Upper lobe of left lung (tissue), 6 donors: ENCODE measurements at regions not wholly inside any gene's neighbourhood (a gene's known extent, or its start where the extent isn't known, plus 50 kb on each side); places are given as distances from the start of the nearest gene placed in this dataset.

ENCODE experiments used
- ATAC-seq, 2 donors: fragments of 200-7000 bp; cut with Tn5 transposase; one replicate each; pipeline ENCODE4 v1.9.1; 2022; ENCODE audit warnings: mild to moderate bottlenecking in 2 of 2, moderate library complexity in 2 of 2; ENCODE audit not compliant: low FRiP score in 2 of 2
- DNase-seq, 2 donors: peaks; one replicate each; pipeline ENCODE4 v3.0.0-alpha.2; 2019 to 2020
- H3K27ac ChIP-seq, 4 donors: fragments of 200-600 bp; sonication (generic); one replicate each; pipeline ENCODE4 v1.5.1; 2016 to 2019
- H3K27me3 ChIP-seq, 4 donors: fragments of 200-600 bp; sonication (generic); one replicate each; pipeline ENCODE4 v1.5.1; 2017 to 2019
- H3K36me3 ChIP-seq, 4 donors: fragments of 200-600 bp; sonication (generic); one replicate each; pipeline ENCODE4 v1.5.1; 2016 to 2019
- H3K4me1 ChIP-seq, 4 donors: fragments of 200-600 bp; sonication (generic); one replicate each; pipeline ENCODE4 v1.5.1; 2018 to 2019
- H3K4me3 ChIP-seq, 4 donors: fragments of 200-600 bp; sonication (generic); one replicate each; pipeline ENCODE4 v1.5.1; 2017 to 2019; ENCODE audit warnings: mild to moderate bottlenecking in 2 of 4, moderate library complexity in 1 of 4
- H3K9me3 ChIP-seq, 4 donors: fragments of 200-600 bp; sonication (generic); one replicate each; pipeline ENCODE4 v1.5.1; 2018 to 2019
- EP300 ChIP-seq, 4 donors: sonication (generic); formaldehyde crosslinking; IDR thresholded peaks; one replicate each; pipeline ENCODE4 v1.5.1; 2017; ENCODE audit warnings: antibody characterized with exemption in 4 of 4, control low read depth in 2 of 4
- POLR2A ChIP-seq, 4 donors: fragments of 450-650 bp; IDR thresholded peaks; one replicate each; pipeline ENCODE4 v1.5.1; 2016 to 2017; ENCODE audit warnings: antibody characterized with exemption in 4 of 4, mild to moderate bottlenecking in 2 of 4
- POLR2AphosphoS5 ChIP-seq, 2 donors: sonication (generic); formaldehyde crosslinking; IDR thresholded peaks; one replicate each; pipeline ENCODE4 v1.5.1; 2017; ENCODE audit warnings: antibody characterized with exemption in 2 of 2
- WGBS, 2 donors: methylation state at CpG; one replicate each; pipeline ENCODE4 v1.1.5; 2017 to 2018; 5-methylcytosine and 5-hydroxymethylcytosine counted together
- TF ChIP-seq, protein P1 (sequence below), 6 experiments: fragments of 450-650 bp in 4 of 6; fragments of 200-600 bp in 2 of 6; sonication (generic) in 2 of 6; IDR thresholded peaks; one replicate each; pipeline ENCODE4 v1.5.1; 2016 to 2019; ENCODE audit warnings: antibody characterized with exemption in 6 of 6
- donor health status: DM: no; HTN: no; CAD: no; lungs with moderate emphysema.
- donor health status: DM: no; HTN: yes; CAD: no; lungs with severe emphysema.

DNA sequence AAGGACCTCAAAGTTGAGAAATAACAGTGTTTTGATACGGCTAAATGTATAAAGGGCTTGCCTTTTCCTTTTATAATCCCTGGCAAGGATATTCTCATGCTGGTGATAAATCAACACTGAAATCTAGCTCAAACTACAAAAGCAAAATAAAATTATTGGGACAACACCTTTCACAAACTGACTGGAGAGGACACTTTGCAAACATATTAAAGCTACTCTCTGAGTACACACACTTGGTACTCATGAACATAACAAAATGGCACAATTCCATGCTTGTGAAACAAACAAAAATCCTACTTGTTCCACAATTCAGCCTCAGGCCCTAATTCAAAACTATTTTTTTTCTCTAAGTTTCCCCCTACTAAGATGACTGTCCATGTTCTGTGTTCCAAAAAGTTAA, 305.8 kb downstream of the ETAA1 start:
- H3K27ac ChIP-seq, result no peak overlapping the region
- no peak overlapping the region for H3K4me3 ChIP-seq
- DNase-seq, result no peak
- no peak for ATAC-seq
- H3K4me1 ChIP-seq, result no peaks in the 10 kb centered on the region
- H3K9me3 ChIP-seq, result no peaks in the 10 kb centered on the region
- TF ChIP-seq EP300 (IDR thresholded peaks at IDR 0.05), result no peak
- TF ChIP-seq POLR2A (IDR thresholded peaks at IDR 0.05), result no peak
- no peak for TF ChIP-seq POLR2AphosphoS5 (IDR thresholded peaks at IDR 0.05)
- TF ChIP-seq, protein P1, sequence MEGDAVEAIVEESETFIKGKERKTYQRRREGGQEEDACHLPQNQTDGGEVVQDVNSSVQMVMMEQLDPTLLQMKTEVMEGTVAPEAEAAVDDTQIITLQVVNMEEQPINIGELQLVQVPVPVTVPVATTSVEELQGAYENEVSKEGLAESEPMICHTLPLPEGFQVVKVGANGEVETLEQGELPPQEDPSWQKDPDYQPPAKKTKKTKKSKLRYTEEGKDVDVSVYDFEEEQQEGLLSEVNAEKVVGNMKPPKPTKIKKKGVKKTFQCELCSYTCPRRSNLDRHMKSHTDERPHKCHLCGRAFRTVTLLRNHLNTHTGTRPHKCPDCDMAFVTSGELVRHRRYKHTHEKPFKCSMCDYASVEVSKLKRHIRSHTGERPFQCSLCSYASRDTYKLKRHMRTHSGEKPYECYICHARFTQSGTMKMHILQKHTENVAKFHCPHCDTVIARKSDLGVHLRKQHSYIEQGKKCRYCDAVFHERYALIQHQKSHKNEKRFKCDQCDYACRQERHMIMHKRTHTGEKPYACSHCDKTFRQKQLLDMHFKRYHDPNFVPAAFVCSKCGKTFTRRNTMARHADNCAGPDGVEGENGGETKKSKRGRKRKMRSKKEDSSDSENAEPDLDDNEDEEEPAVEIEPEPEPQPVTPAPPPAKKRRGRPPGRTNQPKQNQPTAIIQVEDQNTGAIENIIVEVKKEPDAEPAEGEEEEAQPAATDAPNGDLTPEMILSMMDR (IDR thresholded peaks at IDR 0.05), result no peak
- H3K36me3 ChIP-seq, result no peaks in the 10 kb centered on the region
- WGBS, 2 donors, result 61% methylated on average over 1 of the region's 1 CpG
- no peaks in the 10 kb centered on the region for H3K27me3 ChIP-seq

DNA sequence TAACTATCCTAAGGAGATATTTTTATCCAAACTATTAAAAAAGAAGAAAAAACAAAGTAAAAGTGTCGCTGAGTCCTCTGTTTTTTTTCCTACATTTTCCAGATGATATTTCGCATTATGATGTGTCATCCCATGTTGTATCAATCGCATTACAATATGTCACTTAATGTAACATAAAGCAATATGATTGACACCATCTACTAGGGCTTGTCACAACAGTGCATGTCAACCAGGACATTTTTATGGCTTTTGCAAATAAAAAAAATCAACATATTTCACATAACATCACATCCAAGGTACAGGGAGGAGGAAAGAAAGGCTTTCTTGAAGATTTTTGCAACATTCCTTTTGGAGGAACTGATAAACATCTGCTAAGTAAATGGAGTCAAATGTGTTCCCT, 308.9 kb downstream of the ETAA1 start:
- no peak for TF ChIP-seq POLR2A (IDR thresholded peaks at IDR 0.05)
- no peak for TF ChIP-seq EP300 (IDR thresholded peaks at IDR 0.05)
- no peak for TF ChIP-seq POLR2AphosphoS5 (IDR thresholded peaks at IDR 0.05)
- TF ChIP-seq, protein P1 (IDR thresholded peaks at IDR 0.05), result no peak
- Histone ChIP-seq H3K27me3 (no peaks in the 10 kb centered on the region), H3K4me3 (no peak overlapping the region), H3K9me3 (no peaks in the 10 kb centered on the region), H3K4me1 (no peaks in the 10 kb centered on the region), H3K27ac (no peak overlapping the region), H3K36me3 (no peaks in the 10 kb centered on the region)
- ATAC-seq (no peak), DNase-seq (no peak)
- WGBS, 2 donors, result 92 to 95% methylated on average over 3 of the region's 3 CpGs

DNA sequence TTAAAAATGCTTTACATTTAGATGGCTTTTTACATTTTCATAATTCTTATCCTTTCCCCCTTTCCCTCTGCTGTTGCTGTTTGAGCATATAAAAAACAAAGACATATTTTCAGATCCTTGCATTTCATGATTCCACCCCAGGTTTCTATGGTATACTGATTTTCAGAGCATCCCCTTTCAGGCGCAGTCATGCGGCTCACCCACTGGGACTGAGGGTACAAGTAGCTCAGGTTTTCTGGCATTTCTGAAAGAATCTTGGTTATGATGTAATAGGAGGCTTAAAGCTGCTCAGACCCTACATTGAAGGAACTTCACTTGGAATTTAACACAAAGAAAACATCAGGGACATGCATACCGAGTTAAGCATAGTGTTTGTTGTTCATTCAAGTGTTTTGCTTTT, 310.8 kb downstream of the ETAA1 start:
- H3K27ac ChIP-seq, result no peak overlapping the region
- 88 to 89% methylated on average over 3 of the region's 3 CpGs for WGBS, 2 donors
- no peaks in the 10 kb centered on the region for H3K9me3 ChIP-seq
- no peaks in the 10 kb centered on the region for H3K27me3 ChIP-seq
- no peak overlapping the region for H3K4me3 ChIP-seq
- DNase-seq, result no peak
- no peaks in the 10 kb centered on the region for H3K36me3 ChIP-seq
- TF ChIP-seq, protein P1 (IDR thresholded peaks at IDR 0.05), result no peak
- no peak for TF ChIP-seq EP300 (IDR thresholded peaks at IDR 0.05)
- no peak for TF ChIP-seq POLR2A (IDR thresholded peaks at IDR 0.05)
- TF ChIP-seq POLR2AphosphoS5 (IDR thresholded peaks at IDR 0.05), result no peak
- no peak for ATAC-seq
- H3K4me1 ChIP-seq, result no peaks in the 10 kb centered on the region

DNA sequence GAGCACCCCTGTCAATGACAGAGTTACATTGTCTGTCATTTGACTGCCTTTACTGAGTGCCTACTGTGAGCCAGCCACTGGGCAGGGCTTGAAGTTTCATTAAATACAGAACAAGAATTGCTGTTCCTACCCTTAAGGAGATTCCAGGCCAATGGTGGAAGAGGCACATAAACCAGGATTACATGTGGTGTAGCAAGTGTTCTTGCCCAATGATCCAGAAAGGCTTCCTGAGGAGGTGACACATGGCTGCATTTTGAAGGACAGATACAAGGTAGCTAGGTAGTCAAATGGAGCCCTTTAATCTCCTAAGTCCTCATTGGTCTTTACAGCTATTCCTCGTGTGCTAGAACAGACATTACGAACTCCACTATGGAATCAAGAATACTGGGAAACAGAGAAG, 312.7 kb downstream of the ETAA1 start:
- DNase-seq, result no peak
- H3K4me1 ChIP-seq, result no peaks in the 10 kb centered on the region
- H3K27ac ChIP-seq, result no peak overlapping the region

DNA sequence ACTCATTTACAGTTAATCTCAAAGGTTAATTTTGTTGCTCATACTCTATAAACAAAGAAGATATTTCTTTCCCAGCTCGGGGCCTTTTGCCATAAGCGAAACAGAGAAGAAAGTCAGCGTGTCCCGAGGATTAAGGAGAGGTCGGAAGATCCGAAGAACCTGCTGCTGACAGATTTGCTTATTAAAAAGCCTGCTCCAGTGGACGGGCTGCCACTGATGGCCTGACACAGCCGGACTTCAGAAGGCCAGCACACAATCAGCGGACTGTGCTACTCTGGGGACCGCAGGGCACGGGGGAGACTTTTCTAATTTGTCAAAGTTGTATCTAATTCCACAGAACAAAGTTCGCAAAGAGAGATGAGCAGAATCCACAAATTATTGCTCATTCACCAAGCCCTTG, 315.4 kb downstream of the ETAA1 start:
- H3K9me3 ChIP-seq, result no peaks in the 10 kb centered on the region
- DNase-seq (no peak), ATAC-seq (no peak)
- no peak for TF ChIP-seq POLR2AphosphoS5 (IDR thresholded peaks at IDR 0.05)
- no peak for TF ChIP-seq POLR2A (IDR thresholded peaks at IDR 0.05)
- TF ChIP-seq, protein P1 (IDR thresholded peaks at IDR 0.05), result no peak
- no peak for TF ChIP-seq EP300 (IDR thresholded peaks at IDR 0.05)
- H3K4me3 ChIP-seq, result no peak overlapping the region
- 59 to 82% methylated on average over 10 to 12 of the region's 12 CpGs for WGBS, 2 donors
- no peaks in the 10 kb centered on the region for H3K4me1 ChIP-seq
- no peaks in the 10 kb centered on the region for H3K36me3 ChIP-seq
- H3K27me3 ChIP-seq, result no peaks in the 10 kb centered on the region
- H3K27ac ChIP-seq, result no peak overlapping the region

More for the DNA sequence above, 312.7 kb downstream of the ETAA1 start:
- WGBS, 2 donors, result 91% methylated on average over 2 of the region's 2 CpGs
- TF ChIP-seq POLR2A (IDR thresholded peaks at IDR 0.05) (no peak), EP300 (IDR thresholded peaks at IDR 0.05) (no peak), POLR2AphosphoS5 (IDR thresholded peaks at IDR 0.05) (no peak)
- TF ChIP-seq, protein P1 (IDR thresholded peaks at IDR 0.05), result no peak
- ATAC-seq, result no peak
- Histone ChIP-seq H3K4me3 (no peak overlapping the region), H3K27me3 (no peaks in the 10 kb centered on the region), H3K9me3 (no peaks in the 10 kb centered on the region), H3K36me3 (no peaks in the 10 kb centered on the region)
